Mesendoderm (in vitro differentiated cells): ENCODE measurements at regions not wholly inside any gene's neighbourhood (a gene's known extent, or its start where the extent isn't known, plus 50 kb on each side); places are given as distances from the start of the nearest gene placed in this dataset.

ENCODE experiments used
- DNase-seq: peaks from one replicate; pipeline ENCODE4 v3.0.0; 2013
- H2AK5ac ChIP-seq: 2 replicates; pipeline ENCODE4 v1.6.1; 2013; ENCODE audit warnings: low read length, inconsistent platforms
- H2BK120ac ChIP-seq: 2 replicates; pipeline ENCODE4 v1.6.1; 2013; ENCODE audit warnings: low read depth, mild to moderate bottlenecking, low read length, moderate library complexity, mixed read lengths
- H2BK15ac ChIP-seq: replicated peaks from 2 replicates; pipeline ENCODE4 v1.6.1; 2013; ENCODE audit warnings: low read depth, mild to moderate bottlenecking, moderate library complexity
- H2BK5ac ChIP-seq: 2 replicates; pipeline ENCODE4 v1.6.1; 2013; ENCODE audit warnings: low read length, inconsistent platforms
- H3K18ac ChIP-seq: 2 replicates; pipeline ENCODE4 v1.6.1; 2013; ENCODE audit warnings: mild to moderate bottlenecking, low read length, mixed read lengths
- H3K23ac ChIP-seq: one replicate; pipeline ENCODE4 v1.6.1; 2013; ENCODE audit warnings: low read length
- H3K27ac ChIP-seq: 2 replicates; pipeline ENCODE4 v1.5.1; 2013; ENCODE audit warnings: low read depth, mild to moderate bottlenecking, inconsistent platforms, low read length, moderate library complexity
- H3K27me3 ChIP-seq: 2 replicates; pipeline ENCODE4 v1.6.1; 2013; ENCODE audit warnings: low read length, control low read depth, mild to moderate bottlenecking, inconsistent platforms; ENCODE audit not compliant: insufficient read depth, poor library complexity
- H3K36me3 ChIP-seq: 2 replicates; pipeline ENCODE4 v1.6.1; 2013; ENCODE audit warnings: low read length, inconsistent platforms; ENCODE audit not compliant: control insufficient read depth, insufficient read depth
- H3K4ac ChIP-seq: one replicate; pipeline ENCODE4 v1.6.1; 2013; ENCODE audit warnings: low read depth, mild to moderate bottlenecking, low read length, moderate library complexity
- H3K4me1 ChIP-seq: 2 replicates; pipeline ENCODE4 v1.6.1; 2013; ENCODE audit warnings: low read depth, low read length, inconsistent platforms; ENCODE audit not compliant: control insufficient read depth
- H3K4me2 ChIP-seq: 2 replicates; pipeline ENCODE4 v1.6.1; 2013; ENCODE audit warnings: low read length
- H3K4me3 ChIP-seq: 2 replicates; pipeline ENCODE4 v1.5.1; 2013; ENCODE audit warnings: mild to moderate bottlenecking, low read length
- H3K56ac ChIP-seq: one replicate; pipeline ENCODE4 v1.6.1; 2013; ENCODE audit warnings: low read length
- H3K79me1 ChIP-seq: 2 replicates; pipeline ENCODE4 v1.6.1; 2013; ENCODE audit warnings: low read length, inconsistent platforms
- H3K79me2 ChIP-seq: 2 replicates; pipeline ENCODE4 v1.6.1; 2013; ENCODE audit warnings: mild to moderate bottlenecking, low read length; ENCODE audit not compliant: control insufficient read depth, insufficient read depth
- H3K9ac ChIP-seq: 2 replicates; pipeline ENCODE4 v1.6.1; 2013; ENCODE audit warnings: low read length, inconsistent platforms
- H4K5ac ChIP-seq: one replicate; pipeline ENCODE4 v1.6.1; 2013; ENCODE audit warnings: low read length
- H4K8ac ChIP-seq: one replicate; pipeline ENCODE4 v1.6.1; 2013; ENCODE audit warnings: low read depth, mild to moderate bottlenecking, control low read depth, low read length, moderate library complexity
- WGBS: extraction: QIAGEN DNeasy Blood & Tissue Kit; methylation state at CpG from one replicate; pipeline ENCODE4 v1.1.7; 2013; ENCODE audit warnings: low lambda C conversion rate, missing lambda C conversion rate; ENCODE audit not compliant: insufficient coverage; ENCODE audit errors: extremely low coverage; 5-methylcytosine and 5-hydroxymethylcytosine counted together

- no peaks in the 10 kb centered on the region for H3K79me2 ChIP-seq
- H3K4me2 ChIP-seq, result no peak overlapping the region
- H2BK5ac ChIP-seq, result no peak overlapping the region
- no peak for DNase-seq
- no peaks in the 10 kb centered on the region for H3K27me3 ChIP-seq
- no peak overlapping the region for H3K4me3 ChIP-seq
- no peak overlapping the region for H3K56ac ChIP-seq
- H3K23ac ChIP-seq, result no peak overlapping the region
- no peak overlapping the region for H3K9ac ChIP-seq
- H3K79me1 ChIP-seq, result no peaks in the 10 kb centered on the region
- no peaks in the 10 kb centered on the region for H3K4me1 ChIP-seq
- H4K8ac ChIP-seq, result no peak overlapping the region
- no peak overlapping the region for H4K5ac ChIP-seq
- H3K18ac ChIP-seq, result no peak overlapping the region
- H2AK5ac ChIP-seq, result no peak overlapping the region
- H3K27ac ChIP-seq, result no peak overlapping the region
- H3K36me3 ChIP-seq, result no peaks in the 10 kb centered on the region
- no peak overlapping the region for H2BK120ac ChIP-seq
- no CpG with 5 or more reads among the region's 4 CpGs for WGBS
- no peak overlapping the region for H3K4ac ChIP-seq
- H2BK15ac ChIP-seq, result no peak overlapping the region
These were observed 60.8 kb upstream of the TANC2 start for GRCh38 chr17:62905233-62905632.

GRCh38 chr17:62902531-62903220 lies 63.4 kb upstream of the TANC2 start:
- H3K4me3 ChIP-seq, result no peak overlapping the region
- no peak overlapping the region for H3K4me2 ChIP-seq
- H2BK120ac ChIP-seq, result no peak overlapping the region
- no peaks in the 10 kb centered on the region for H3K27me3 ChIP-seq
- H3K9ac ChIP-seq, result no peak overlapping the region
- no peaks in the 10 kb centered on the region for H3K79me2 ChIP-seq
- no CpG with 5 or more reads among the region's 5 CpGs for WGBS
- H3K18ac ChIP-seq, result no peak overlapping the region
- H3K36me3 ChIP-seq, result no peaks in the 10 kb centered on the region
- no peak overlapping the region for H3K56ac ChIP-seq
- H4K5ac ChIP-seq, result no peak overlapping the region
- H4K8ac ChIP-seq, result no peak overlapping the region
- no peak overlapping the region for H3K4ac ChIP-seq
- no peak overlapping the region for H2AK5ac ChIP-seq
- no peak for DNase-seq
- no peak overlapping the region for H2BK15ac ChIP-seq
- no peak overlapping the region for H3K23ac ChIP-seq
- H3K27ac ChIP-seq, result no peak overlapping the region
- H3K79me1 ChIP-seq, result no peaks in the 10 kb centered on the region
- H3K4me1 ChIP-seq, result no peaks in the 10 kb centered on the region
- H2BK5ac ChIP-seq, result no peak overlapping the region

GRCh38 chr17:62901544-62901943 lies 64.5 kb upstream of the TANC2 start:
- no peak overlapping the region for H2BK15ac ChIP-seq
- H3K79me2 ChIP-seq, result no peaks in the 10 kb centered on the region
- WGBS, result no CpG with 5 or more reads among the region's 8 CpGs
- no peak overlapping the region for H3K23ac ChIP-seq
- H2AK5ac ChIP-seq, result no peak overlapping the region
- no peak overlapping the region for H2BK5ac ChIP-seq
- H3K9ac ChIP-seq, result no peak overlapping the region
- H3K27ac ChIP-seq, result no peak overlapping the region
- H3K18ac ChIP-seq, result no peak overlapping the region
- H3K27me3 ChIP-seq, result no peaks in the 10 kb centered on the region
- H3K4me3 ChIP-seq, result no peak overlapping the region
- no peak for DNase-seq
- H3K56ac ChIP-seq, result no peak overlapping the region
- H3K4me2 ChIP-seq, result no peak overlapping the region
- H3K79me1 ChIP-seq, result no peaks in the 10 kb centered on the region
- no peak overlapping the region for H3K4ac ChIP-seq
- no peak overlapping the region for H4K5ac ChIP-seq
- H4K8ac ChIP-seq, result no peak overlapping the region
- H3K36me3 ChIP-seq, result no peaks in the 10 kb centered on the region
- no peak overlapping the region for H2BK120ac ChIP-seq
- no peaks in the 10 kb centered on the region for H3K4me1 ChIP-seq

DNA sequence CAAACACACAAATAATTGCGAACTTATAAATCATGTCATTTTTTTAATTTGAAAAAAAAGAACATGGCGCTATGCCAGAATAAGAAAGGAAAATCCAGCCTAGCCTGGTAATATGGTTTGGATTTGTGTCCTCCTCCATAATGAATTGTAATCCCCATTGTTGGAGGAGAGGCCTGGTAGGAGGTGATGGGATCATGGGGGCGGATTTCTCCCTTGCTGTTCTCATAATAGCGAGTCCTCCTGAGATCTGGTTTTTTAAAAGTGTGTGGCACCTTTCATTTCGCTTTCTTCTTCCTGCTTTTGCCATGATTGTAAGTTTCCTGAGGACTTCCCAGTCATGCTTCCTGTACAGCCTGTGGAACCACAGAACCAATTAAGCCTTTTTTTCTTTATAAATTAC lies 65.9 kb upstream of the TANC2 start:
- H3K27ac ChIP-seq, result no peak overlapping the region
- H2BK15ac ChIP-seq, result no peak overlapping the region
- no peaks in the 10 kb centered on the region for H3K79me2 ChIP-seq
- H2AK5ac ChIP-seq, result no peak overlapping the region
- no peak overlapping the region for H3K4me2 ChIP-seq
- no peaks in the 10 kb centered on the region for H3K4me1 ChIP-seq
- H3K79me1 ChIP-seq, result no peaks in the 10 kb centered on the region
- no peaks in the 10 kb centered on the region for H3K27me3 ChIP-seq
- no peak overlapping the region for H2BK120ac ChIP-seq
- no peak overlapping the region for H2BK5ac ChIP-seq
- H3K18ac ChIP-seq, result no peak overlapping the region
- H3K56ac ChIP-seq, result no peak overlapping the region
- no peak overlapping the region for H4K8ac ChIP-seq
- no peak for DNase-seq
- WGBS, result no CpG with 5 or more reads among the region's 5 CpGs
- no peak overlapping the region for H3K23ac ChIP-seq
- H4K5ac ChIP-seq, result no peak overlapping the region
- H3K4me3 ChIP-seq, result no peak overlapping the region
- H3K36me3 ChIP-seq, result no peaks in the 10 kb centered on the region
- H3K4ac ChIP-seq, result no peak overlapping the region
- no peak overlapping the region for H3K9ac ChIP-seq

DNA sequence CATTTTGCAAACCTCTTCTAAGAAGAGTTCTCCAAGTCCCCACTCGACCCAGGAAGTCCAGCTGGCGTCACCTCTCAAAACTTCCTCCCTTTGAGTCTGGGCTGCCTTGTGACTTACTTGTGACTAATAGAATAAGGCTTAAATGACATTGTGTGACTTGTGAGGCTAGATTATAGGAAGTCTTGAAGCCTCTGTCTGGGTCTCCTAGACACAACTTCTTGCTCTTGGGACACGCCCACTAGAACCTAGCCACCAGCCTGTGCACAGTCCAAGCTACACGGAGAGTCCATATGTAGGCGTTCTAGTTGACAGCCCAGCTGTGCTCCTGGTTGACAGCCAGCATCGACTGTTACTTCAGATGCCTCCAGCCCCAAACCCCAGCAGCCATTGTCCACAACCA lies 66.7 kb upstream of the TANC2 start:
- Histone ChIP-seq H4K8ac (no peak overlapping the region), H2BK5ac (no peak overlapping the region), H3K27ac (no peak overlapping the region), H3K4ac (no peak overlapping the region), H3K4me2 (no peak overlapping the region), H4K5ac (no peak overlapping the region), H3K9ac (no peak overlapping the region), H3K4me1 (no peaks in the 10 kb centered on the region), H3K18ac (no peak overlapping the region), H3K36me3 (no peaks in the 10 kb centered on the region), H2BK120ac (no peak overlapping the region), H3K56ac (no peak overlapping the region), H3K23ac (no peak overlapping the region), H3K79me1 (no peaks in the 10 kb centered on the region), H2AK5ac (no peak overlapping the region), H3K27me3 (no peaks in the 10 kb centered on the region), H3K4me3 (no peak overlapping the region), H3K79me2 (no peaks in the 10 kb centered on the region), H2BK15ac (no peak overlapping the region)
- DNase-seq, result no peak
- no CpG with 5 or more reads among the region's 6 CpGs for WGBS

GRCh38 chr17:62898239-62898864 lies 67.7 kb upstream of the TANC2 start:
- DNase-seq, result peak; percentile 70
- H3K4me1 ChIP-seq, result no peaks in the 10 kb centered on the region
- no peak overlapping the region for H4K5ac ChIP-seq
- H3K4me2 ChIP-seq, result no peak overlapping the region
- no peak overlapping the region for H2AK5ac ChIP-seq
- no peak overlapping the region for H3K18ac ChIP-seq
- no peak overlapping the region for H2BK15ac ChIP-seq
- no peak overlapping the region for H2BK5ac ChIP-seq
- no peak overlapping the region for H2BK120ac ChIP-seq
- H3K79me1 ChIP-seq, result no peaks in the 10 kb centered on the region
- no peak overlapping the region for H3K56ac ChIP-seq
- no peak overlapping the region for H3K27ac ChIP-seq
- no peak overlapping the region for H3K4me3 ChIP-seq
- no peaks in the 10 kb centered on the region for H3K79me2 ChIP-seq
- no peak overlapping the region for H3K4ac ChIP-seq
- H4K8ac ChIP-seq, result no peak overlapping the region
- H3K27me3 ChIP-seq, result no peaks in the 10 kb centered on the region
- no peak overlapping the region for H3K23ac ChIP-seq
- no peak overlapping the region for H3K9ac ChIP-seq
- no peaks in the 10 kb centered on the region for H3K36me3 ChIP-seq
- no CpG with 5 or more reads among the region's 13 CpGs for WGBS
